GM19238 (cell line): ENCODE measurements at regions not wholly inside any gene's neighbourhood (a gene's known extent, or its start where the extent isn't known, plus 50 kb on each side); places are given as distances from the start of the nearest gene placed in this dataset.

ENCODE experiments used
- DNase-seq: peaks from one replicate; pipeline ENCODE4 v3.0.0; 2011; ENCODE audit warnings: low spot score; ENCODE audit not compliant: insufficient read length

GRCh38 chr10:78981257-78981969, 87.4 kb upstream of the ZMIZ1 start:
- peak; percentile 25 for DNase-seq

GRCh38 chr10:78981970-78982281, 86.8 kb upstream of the ZMIZ1 start:
- DNase-seq: no peak

- no peak for DNase-seq
These were observed 86.0 kb upstream of the ZMIZ1 start for GRCh38 chr10:78982726-78983125.

DNA sequence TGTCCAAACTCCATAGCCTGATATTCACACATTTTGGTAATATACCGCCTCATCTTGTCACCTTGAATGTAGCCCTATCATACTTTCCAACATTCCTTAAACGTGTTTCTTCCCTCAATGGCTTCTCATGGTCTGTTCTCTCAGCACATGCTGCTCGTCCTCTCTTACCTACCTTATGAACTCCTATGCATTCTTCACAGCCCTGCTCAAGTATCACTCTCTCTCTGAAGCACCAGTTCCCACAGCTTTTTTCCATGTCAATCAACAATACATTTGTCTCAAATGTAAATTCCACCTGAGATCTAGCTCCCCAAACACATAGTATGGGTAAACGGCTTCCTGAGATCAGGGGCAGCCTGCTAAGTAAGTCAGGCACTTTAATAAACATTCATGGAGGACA, 85.2 kb upstream of the ZMIZ1 start:
- no peak for DNase-seq

GRCh38 chr10:78985973-78986818, 82.6 kb upstream of the ZMIZ1 start:
- no peak for DNase-seq

- no peak for DNase-seq
These were observed 77.6 kb upstream of the ZMIZ1 start for GRCh38 chr10:78991187-78991586.

GRCh38 chr10:78992333-78992732, 76.4 kb upstream of the ZMIZ1 start:
- peak; percentile 27 for DNase-seq

- no peak for DNase-seq
These were observed 75.4 kb upstream of the ZMIZ1 start for GRCh38 chr10:78993261-78993945.

- no peak for DNase-seq
These were observed 72.6 kb upstream of the ZMIZ1 start for GRCh38 chr10:78995987-78996791.

- no peak for DNase-seq
These were observed 72.0 kb upstream of the ZMIZ1 start for GRCh38 chr10:78996792-78997129.

DNA sequence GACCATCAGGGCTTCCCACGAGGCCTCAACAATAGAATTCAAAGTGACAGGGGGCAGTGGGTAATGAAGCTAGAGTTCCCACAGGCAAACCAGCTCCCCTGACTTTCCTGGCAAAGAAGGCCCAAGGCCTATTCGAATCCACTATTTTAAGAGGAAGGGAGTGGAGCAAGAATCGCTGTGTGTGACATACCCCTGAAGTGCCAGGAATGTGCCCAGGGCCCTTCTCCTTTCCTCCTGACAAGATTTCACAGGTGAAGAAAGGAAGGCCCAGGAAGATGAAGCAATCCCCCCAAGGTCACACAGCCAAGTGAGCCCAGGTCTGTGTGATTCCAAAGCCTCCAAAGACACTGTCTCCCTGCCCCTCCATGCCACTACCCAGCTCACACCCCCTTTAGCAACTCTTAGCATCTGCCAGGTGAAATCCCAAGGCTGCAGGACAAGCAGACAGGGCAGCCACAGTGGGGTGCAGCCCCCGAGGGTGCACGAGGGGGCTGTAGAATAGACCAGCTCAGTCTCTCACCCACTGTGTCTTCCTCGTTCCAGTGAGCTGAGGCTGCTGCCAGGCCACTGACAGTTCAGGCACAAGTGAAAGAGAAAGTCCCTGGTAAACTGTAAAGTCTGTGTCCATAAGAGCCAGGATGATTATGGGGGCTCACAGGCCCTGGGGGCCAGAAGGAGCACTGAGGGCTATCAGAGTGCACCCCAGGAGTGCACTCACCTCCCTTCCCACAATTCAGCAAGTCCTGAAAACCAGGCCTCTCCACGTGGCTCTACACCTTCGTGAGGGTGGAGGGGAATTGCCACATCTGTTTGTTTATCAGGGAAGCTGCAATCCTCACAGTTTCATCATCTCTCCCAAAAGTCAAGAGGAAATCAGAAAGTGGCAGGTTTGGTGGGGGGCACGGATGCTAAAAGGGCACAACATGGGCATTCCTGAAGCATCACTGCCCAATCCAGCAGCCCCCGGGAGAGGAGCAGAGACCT, 70.8 kb upstream of the ZMIZ1 start:
- no peak for DNase-seq

- DNase-seq: no peak
These were observed 67.5 kb upstream of the ZMIZ1 start for GRCh38 chr10:79001082-79001885.

GRCh38 chr10:79002336-79002735, 66.4 kb upstream of the ZMIZ1 start:
- no peak for DNase-seq

- DNase-seq: no peak
These were observed 65.3 kb upstream of the ZMIZ1 start for GRCh38 chr10:79003183-79004100.

DNA sequence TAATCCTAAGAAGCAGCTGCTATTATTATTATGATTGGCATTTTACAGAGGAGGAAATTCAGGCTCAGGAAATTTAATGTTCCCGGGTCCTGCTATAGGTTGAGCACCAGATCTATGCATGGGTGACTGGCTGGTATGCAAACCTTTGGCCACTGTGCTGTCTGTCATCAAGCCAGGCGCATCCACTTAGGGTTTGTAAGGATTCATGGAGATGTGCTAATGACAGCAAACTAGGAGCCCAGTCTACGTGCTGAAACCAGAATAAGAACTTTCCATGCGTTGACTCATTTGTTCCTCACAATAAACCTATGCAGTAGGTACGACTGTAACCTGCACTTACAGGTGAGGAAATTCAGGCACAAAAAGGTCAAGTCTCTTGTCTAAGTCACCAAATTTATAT, 64.5 kb upstream of the ZMIZ1 start:
- DNase-seq: no peak

DNA sequence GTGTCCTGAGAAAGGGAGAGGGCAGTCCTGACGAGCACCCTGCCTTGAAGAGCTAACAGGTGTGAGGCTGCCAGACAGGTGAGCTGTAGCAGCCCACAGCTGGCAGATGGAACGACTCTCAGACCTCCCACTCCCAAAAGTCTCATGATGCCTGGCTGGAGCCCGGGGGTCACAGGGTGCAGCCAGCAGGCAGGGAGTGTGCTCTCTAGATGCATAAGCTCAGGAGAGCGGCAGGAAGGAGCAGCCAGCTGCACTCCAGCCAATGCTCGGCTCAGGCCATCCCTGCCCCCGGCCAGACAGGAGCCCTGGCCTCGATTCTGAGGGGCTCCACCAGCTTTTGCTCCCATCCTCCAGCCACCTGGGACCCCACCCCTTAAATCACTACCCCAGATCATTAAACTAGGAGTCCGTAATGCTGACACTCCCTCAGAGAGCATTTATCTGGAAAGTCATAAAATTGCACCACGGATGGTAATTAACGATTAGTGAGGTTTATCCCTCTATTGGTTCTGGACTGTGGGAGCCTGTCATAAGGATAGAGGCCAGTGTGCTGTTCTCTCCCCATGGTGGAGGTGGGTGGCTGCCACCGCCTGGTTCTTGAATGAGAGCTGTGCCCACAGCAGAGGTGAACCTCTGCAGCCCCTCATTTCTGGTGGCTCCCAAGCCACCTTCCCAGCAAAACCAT, 63.5 kb upstream of the ZMIZ1 start:
- DNase-seq: no peak

GRCh38 chr10:79007018-79007417, 61.7 kb upstream of the ZMIZ1 start:
- DNase-seq: no peak
